Activated CD8-positive, alpha-beta T cell treated with anti-CD3 and anti-CD28 coated beads, Interleukin-2, amount 10 ng/mL, durations not matched to agents 7 days and 5 days (primary cell): ENCODE measurements at regions not wholly inside any gene's neighbourhood (a gene's known extent, or its start where the extent isn't known, plus 50 kb on each side); places are given as distances from the start of the nearest gene placed in this dataset.

ENCODE experiments used
- ATAC-seq: fragments of 150-1000 bp; cut with Tn5 transposase; one replicate; pipeline ENCODE4 v1.10.0; 2021; ENCODE audit warnings: moderate library complexity
- CTCF ChIA-PET: fragments of 350-600 bp; sonication (Branson Sonifier 250); formaldehyde crosslinking; loops from one replicate; lab custom pipeline; 2021; ENCODE audit warnings: antibody characterized with exemption; lab: Charles Lee
- POLR2A ChIA-PET: fragments of 350-600 bp; sonication (Branson Sonifier 250); formaldehyde crosslinking; loops from one replicate; lab custom pipeline; 2021; ENCODE audit warnings: antibody characterized with exemption; lab: Charles Lee
- DNase-seq: peaks from one replicate; pipeline ENCODE4 v3.0.0-alpha.2; 2020
- H3K27ac Mint-ChIP-seq: one replicate; pipeline ENCODE4 v1.8.0; 2021; ENCODE audit warnings: mild to moderate bottlenecking, mixed read lengths
- H3K27me3 Mint-ChIP-seq: one replicate; pipeline ENCODE4 v1.8.0; 2021; ENCODE audit warnings: low read depth, mixed read lengths
- H3K36me3 Mint-ChIP-seq: one replicate; pipeline ENCODE4 v1.8.0; 2021; ENCODE audit warnings: low read depth, mixed read lengths
- H3K4me1 Mint-ChIP-seq: one replicate; pipeline ENCODE4 v1.8.0; 2021; ENCODE audit warnings: low read depth, mixed read lengths
- H3K4me3 Mint-ChIP-seq: one replicate; pipeline ENCODE4 v1.8.0; 2021; ENCODE audit warnings: mild to moderate bottlenecking, mixed read lengths
- H3K9me3 Mint-ChIP-seq: one replicate; pipeline ENCODE4 v1.8.0; 2022; ENCODE audit warnings: mixed read lengths; ENCODE audit not compliant: insufficient read depth

DNA sequence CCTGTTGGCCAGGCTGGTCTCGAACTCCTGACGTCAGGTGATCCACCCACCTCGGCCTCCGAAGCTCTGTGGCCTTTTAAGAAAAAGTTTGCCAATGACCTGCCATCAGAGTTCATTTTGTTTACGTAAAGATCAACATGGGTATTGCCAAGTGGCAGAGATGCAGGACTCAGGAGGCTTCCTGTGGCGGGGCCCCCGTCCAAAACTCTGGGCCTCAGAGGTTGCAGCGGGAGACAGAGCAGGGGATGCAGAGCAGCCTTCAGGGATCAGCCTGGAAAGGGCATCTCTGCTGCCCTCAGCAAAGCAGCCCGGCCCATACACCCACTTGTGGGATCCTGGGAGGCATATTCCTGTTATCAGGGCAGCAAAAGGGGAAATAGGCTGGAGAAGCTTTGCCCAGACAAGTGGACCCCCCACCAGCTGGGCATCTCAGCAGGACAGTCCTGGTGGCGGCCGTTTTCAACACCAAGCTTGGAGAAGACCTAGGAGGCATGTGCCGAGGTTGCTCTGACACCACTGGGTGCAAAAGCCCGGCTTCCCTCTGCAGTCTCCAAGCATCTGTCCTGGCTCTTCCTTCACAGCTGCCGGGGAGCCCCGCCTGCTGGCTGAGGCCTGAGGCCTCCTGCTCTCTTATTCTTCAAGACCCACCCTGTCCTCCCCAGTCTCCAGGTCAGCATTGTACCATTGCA, 1152.4 kb downstream of the BRD1 start:
- no peaks in the 10 kb centered on the region for H3K4me1 Mint-ChIP-seq
- POLR2A ChIA-PET, result no interaction called here
- H3K4me3 Mint-ChIP-seq, result no peak overlapping the region
- CTCF ChIA-PET, result no interaction called here
- no peak overlapping the region for H3K27ac Mint-ChIP-seq
- DNase-seq (no peak), ATAC-seq (no peak)
- H3K27me3 Mint-ChIP-seq, result no peaks in the 10 kb centered on the region
- peaks cover 8% of the 10 kb centered on the region for H3K9me3 Mint-ChIP-seq
- no peaks in the 10 kb centered on the region for H3K36me3 Mint-ChIP-seq

DNA sequence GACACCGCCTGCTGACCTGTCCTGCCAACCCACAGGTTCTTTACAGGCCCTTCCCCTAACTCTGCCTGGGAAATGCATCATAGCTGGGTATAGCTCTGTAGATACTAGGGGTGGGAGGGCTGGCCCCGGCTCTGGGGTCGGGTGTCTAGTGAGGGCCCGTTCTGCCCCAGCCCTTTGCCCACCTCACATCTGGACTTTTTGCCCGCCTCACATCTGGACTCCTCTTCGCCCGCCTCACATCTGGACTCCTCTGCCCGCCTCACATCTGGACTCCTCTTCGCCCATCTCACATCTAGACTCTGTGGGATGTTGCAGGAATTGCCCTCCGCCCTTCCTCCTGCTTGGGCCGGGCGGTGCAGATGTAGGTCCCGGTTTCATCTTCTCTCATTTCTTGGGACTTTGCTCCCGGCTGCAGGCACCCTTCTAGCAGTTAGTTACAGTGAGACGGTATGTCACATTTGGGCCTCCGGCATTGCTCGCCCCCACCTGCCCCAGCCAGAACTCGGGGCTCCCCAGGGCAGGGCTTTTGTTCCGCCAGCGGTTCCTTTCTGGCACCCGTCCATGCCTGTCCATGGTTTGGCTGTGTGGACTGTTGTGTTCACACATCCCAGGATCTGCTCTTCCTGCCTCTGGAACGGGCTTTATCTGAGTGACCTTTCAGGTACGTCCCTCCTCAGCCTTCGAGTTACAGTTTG, 1153.7 kb downstream of the BRD1 start:
- no peak overlapping the region for H3K4me3 Mint-ChIP-seq
- no peaks in the 10 kb centered on the region for H3K4me1 Mint-ChIP-seq
- ChIA-PET POLR2A (no interaction called here), CTCF (no interaction called here)
- H3K36me3 Mint-ChIP-seq, result no peaks in the 10 kb centered on the region
- DNase-seq (no peak), ATAC-seq (no peak)
- peaks cover 8% of the 10 kb centered on the region for H3K9me3 Mint-ChIP-seq
- H3K27ac Mint-ChIP-seq, result no peak overlapping the region
- H3K27me3 Mint-ChIP-seq, result no peaks in the 10 kb centered on the region

DNA sequence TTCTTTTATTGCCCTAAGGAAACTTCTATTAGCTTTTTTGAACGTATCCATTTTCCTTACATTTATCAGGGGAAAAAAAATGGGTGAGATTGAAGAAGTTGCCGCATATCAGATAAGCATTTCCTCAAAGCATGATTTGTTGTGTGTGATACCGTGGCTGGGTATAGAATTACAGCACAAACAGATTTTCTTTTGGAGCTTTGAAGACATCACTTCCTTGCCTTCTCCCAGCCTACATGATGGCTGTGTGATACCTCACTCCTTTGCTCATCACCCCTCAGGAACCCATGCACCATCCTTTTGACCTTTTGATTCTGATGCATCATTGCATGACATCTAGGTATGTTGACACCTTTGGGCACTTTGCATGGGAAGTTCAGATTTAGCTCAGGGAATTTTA, 1155.3 kb downstream of the BRD1 start:
- POLR2A ChIA-PET, result no interaction called here
- H3K27ac Mint-ChIP-seq, result no peak overlapping the region
- DNase-seq (no peak), ATAC-seq (no peak)
- no peak overlapping the region for H3K4me3 Mint-ChIP-seq
- no peaks in the 10 kb centered on the region for H3K4me1 Mint-ChIP-seq
- CTCF ChIA-PET, result no interaction called here
- H3K9me3 Mint-ChIP-seq, result peaks cover 8% of the 10 kb centered on the region
- H3K36me3 Mint-ChIP-seq, result no peaks in the 10 kb centered on the region
- no peaks in the 10 kb centered on the region for H3K27me3 Mint-ChIP-seq

DNA sequence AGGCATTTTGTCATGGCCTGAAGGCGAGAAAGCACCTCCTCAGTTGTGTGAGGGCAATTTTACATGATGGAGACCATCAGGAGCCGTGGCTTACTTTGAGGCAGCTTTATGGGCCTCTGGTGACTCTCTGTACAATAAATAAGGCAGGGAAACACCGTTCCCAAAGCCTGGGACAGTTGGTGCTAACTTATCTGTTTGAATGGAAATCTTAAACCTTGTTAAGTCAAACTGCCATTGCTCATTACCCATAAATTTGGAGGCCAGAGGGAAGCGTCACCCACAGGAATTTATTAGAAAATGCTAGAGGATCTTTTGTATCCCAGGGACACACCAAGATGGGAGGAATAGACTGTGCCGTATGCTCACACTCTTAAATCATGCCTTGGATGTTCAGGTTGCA, 1156.9 kb downstream of the BRD1 start:
- H3K36me3 Mint-ChIP-seq, result no peaks in the 10 kb centered on the region
- H3K27ac Mint-ChIP-seq, result no peak overlapping the region
- no peak for ATAC-seq
- H3K27me3 Mint-ChIP-seq, result no peaks in the 10 kb centered on the region
- H3K4me1 Mint-ChIP-seq, result no peaks in the 10 kb centered on the region
- ChIA-PET POLR2A (no interaction called here), CTCF (no interaction called here)
- no peak for DNase-seq
- no peak overlapping the region for H3K4me3 Mint-ChIP-seq
- peaks cover 8% of the 10 kb centered on the region for H3K9me3 Mint-ChIP-seq

DNA sequence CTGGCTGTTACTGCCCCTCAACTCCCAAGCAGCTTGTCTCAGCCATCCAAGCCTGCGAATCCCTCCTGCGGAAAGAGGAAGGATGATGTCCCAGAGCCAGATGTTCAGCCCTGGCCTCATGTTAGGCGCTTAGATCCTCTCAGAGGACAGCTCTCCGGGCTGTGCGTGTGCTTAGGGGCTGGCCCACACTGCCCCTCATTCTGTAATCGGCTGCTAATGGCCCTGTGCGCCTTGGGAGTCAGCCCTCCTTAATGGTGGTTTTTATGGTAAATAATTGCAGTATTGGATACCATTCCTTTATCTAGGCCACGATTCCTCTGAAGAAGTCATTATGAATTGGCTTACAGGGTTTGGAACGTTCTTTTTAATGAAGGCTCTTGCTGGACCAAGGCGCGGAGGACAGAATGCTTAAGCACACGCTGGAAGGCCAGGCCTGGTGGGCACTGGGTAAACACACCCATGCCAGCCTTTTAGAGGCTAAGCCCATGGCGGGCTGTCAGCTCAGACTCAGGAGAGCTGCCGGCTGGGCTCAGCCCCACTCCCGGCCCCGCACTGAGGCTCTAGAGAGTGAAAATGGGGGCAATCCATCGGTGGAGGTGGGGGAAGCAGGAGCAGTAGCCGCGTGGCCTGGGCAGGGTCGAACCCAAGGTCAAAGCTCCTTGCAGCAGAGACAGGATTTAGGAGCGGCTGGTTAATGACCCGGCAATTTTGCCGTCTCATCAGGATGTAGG, 1157.5 kb downstream of the BRD1 start:
- ChIA-PET POLR2A (no interaction called here), CTCF (no interaction called here)
- Mint-ChIP-seq H3K36me3 (no peaks in the 10 kb centered on the region), H3K27ac (no peak overlapping the region), H3K4me3 (no peak overlapping the region), H3K9me3 (peaks cover 12% of the 10 kb centered on the region), H3K4me1 (no peaks in the 10 kb centered on the region), H3K27me3 (no peaks in the 10 kb centered on the region)
- DNase-seq, result no peak
- ATAC-seq, result no peak

DNA sequence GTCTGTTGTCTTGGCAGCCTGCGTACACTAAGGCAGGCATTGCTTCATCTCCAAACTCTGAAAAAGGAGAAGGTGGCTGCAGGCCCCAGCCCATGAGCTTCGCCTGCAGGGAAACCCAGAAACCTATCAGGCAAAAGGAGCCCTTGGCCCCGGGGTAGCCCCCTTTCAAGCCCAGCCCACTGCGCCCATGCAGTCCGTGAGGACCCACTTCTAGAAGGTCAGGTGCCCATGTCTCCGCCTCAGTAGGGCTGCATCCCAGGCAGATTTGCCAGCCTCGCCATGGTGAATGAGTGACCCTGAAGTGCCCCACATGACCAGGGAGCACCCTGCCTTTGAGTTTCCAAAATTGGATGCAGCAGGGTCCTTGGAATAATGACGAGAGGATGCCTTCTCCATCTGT, 1158.4 kb downstream of the BRD1 start:
- CTCF ChIA-PET, result no interaction called here
- Mint-ChIP-seq H3K27me3 (no peaks in the 10 kb centered on the region), H3K36me3 (no peaks in the 10 kb centered on the region), H3K4me1 (no peaks in the 10 kb centered on the region), H3K9me3 (peaks cover 15% of the 10 kb centered on the region), H3K27ac (no peak overlapping the region), H3K4me3 (no peak overlapping the region)
- DNase-seq, result no peak
- POLR2A ChIA-PET, result no interaction called here
- no peak for ATAC-seq

DNA sequence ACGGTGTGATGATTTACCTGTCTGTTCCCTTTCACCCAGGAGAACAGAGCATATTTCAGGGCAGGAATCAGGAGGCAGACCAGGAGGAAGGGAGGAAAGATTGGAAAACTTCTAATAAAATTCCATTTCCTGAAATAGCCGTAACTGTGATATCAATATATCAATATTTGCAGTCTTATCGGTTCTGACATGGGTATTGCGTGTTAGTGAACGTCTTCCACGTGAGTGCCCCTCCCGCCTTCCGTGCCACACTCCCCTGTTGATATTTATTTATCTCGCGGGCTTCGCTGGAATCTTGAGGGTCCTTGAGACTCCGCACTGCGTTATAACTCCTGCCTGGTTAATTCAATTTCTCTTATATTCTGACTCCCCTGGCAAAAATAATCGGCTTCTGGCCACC, 1160.4 kb downstream of the BRD1 start:
- no peak overlapping the region for H3K27ac Mint-ChIP-seq
- DNase-seq, result no peak
- H3K4me3 Mint-ChIP-seq, result no peak overlapping the region
- ChIA-PET POLR2A (no interaction called here), CTCF (no interaction called here)
- ATAC-seq, result no peak
- H3K36me3 Mint-ChIP-seq, result no peaks in the 10 kb centered on the region
- no peaks in the 10 kb centered on the region for H3K4me1 Mint-ChIP-seq
- H3K9me3 Mint-ChIP-seq, result peaks cover 25% of the 10 kb centered on the region
- no peaks in the 10 kb centered on the region for H3K27me3 Mint-ChIP-seq

DNA sequence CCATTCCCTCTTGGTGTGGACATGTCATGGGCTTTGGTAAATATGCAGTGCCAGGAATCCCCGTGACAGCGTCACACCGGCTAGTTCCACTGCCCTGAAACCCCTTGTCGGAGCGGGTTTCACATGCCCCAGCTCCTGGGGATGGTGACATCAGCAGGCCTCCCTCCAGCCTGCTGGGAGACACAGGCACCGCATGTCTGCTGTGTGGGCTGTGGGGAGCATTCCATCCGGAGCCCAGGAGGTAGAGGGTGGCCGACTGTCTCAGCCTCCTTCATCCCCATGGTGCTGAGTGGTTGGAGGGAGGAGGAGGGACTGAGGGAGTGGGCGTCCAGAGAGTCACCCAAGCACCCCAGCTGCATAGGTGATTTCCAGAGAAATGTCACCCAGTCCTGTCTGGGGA, 1161.1 kb downstream of the BRD1 start:
- DNase-seq (no peak), ATAC-seq (no peak)
- H3K4me1 Mint-ChIP-seq, result no peaks in the 10 kb centered on the region
- ChIA-PET POLR2A (no interaction called here), CTCF (no interaction called here)
- H3K4me3 Mint-ChIP-seq, result no peak overlapping the region
- no peaks in the 10 kb centered on the region for H3K36me3 Mint-ChIP-seq
- H3K9me3 Mint-ChIP-seq, result peaks cover 21% of the 10 kb centered on the region
- no peaks in the 10 kb centered on the region for H3K27me3 Mint-ChIP-seq
- no peak overlapping the region for H3K27ac Mint-ChIP-seq

DNA sequence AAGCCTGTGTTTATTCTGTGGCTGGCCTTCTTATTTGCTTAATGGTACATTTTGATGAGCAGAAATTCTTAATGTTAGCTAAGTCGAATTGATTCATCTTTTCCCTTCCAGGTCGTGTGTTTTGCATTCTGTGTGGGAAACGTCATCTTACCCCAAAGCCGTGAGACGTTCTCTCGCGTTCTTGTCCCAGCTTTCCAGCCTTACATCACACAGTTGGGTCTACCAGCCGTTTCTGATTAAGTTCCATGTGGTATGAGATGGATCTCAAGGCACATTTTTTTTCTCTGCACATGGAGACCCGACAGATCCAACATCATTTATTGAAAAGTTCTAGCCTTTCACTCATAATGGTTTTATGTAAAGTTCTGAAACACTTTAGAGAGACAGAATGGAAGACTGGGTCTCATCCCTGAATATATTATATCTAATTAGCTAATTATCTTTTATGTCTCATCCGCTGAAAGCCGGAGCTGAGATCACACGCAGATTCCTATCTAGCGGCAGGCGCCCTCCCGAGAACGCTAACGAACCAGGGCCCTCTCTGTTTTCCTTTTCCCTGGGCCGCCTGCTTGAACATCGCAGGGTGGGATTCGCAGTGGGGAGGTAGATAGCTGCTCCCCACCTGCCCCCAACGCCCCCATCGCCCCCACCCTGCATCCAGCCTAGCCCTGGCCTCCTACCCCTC, 1162.2 kb downstream of the BRD1 start:
- Mint-ChIP-seq H3K9me3 (peaks cover 21% of the 10 kb centered on the region), H3K4me1 (no peaks in the 10 kb centered on the region), H3K27me3 (no peaks in the 10 kb centered on the region), H3K36me3 (no peaks in the 10 kb centered on the region), H3K4me3 (no peak overlapping the region), H3K27ac (no peak overlapping the region)
- POLR2A ChIA-PET, result no interaction called here
- ATAC-seq (no peak), DNase-seq (no peak)
- CTCF ChIA-PET, result no interaction called here

DNA sequence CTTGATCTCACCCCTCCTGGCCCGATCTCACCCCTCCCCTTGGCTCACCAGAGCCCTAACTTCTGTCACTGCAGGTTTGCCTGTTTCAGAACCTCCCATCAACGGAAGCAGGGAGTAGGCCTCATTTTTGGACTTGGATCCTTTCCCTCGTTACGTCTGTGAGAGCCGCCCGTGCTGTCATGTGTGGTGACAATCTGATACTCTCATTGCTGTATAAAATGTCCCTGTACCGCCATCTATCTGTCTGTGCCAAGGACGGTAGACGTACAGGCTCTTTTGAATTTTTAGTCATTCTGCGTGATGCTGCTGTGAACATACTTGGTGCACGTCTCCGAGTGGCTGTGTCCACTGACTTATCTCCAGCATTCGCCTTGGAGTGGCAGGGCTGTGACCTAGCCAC, 1163.1 kb downstream of the BRD1 start:
- ChIA-PET POLR2A (no interaction called here), CTCF (no interaction called here)
- no peak for ATAC-seq
- Mint-ChIP-seq H3K27ac (no peak overlapping the region), H3K4me3 (no peak overlapping the region), H3K36me3 (no peaks in the 10 kb centered on the region), H3K9me3 (peaks cover 21% of the 10 kb centered on the region), H3K27me3 (no peaks in the 10 kb centered on the region), H3K4me1 (no peaks in the 10 kb centered on the region)
- DNase-seq, result no peak

DNA sequence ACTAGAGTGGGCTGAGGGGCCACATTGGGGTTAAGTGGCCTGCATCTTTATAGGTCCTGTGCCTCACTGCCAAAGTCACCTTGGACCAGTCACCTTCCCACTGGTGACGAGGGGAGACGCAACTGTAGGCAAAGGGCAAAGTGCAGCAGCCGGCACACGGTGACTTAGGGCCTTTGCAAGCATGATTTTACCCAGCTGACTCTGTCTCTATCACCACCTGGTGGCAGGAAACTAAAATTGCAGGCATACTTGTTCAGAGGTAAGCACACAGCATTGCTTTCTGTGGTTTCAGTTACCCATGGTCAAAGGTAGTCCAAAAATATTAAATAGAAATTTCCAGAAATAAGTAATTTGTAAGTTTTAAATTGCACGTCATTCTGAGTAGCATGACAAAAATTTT, 1164.4 kb downstream of the BRD1 start:
- ATAC-seq, result no peak
- no peak for DNase-seq
- H3K4me1 Mint-ChIP-seq, result no peaks in the 10 kb centered on the region
- ChIA-PET POLR2A (no interaction called here), CTCF (no interaction called here)
- H3K27ac Mint-ChIP-seq, result no peak overlapping the region
- no peaks in the 10 kb centered on the region for H3K27me3 Mint-ChIP-seq
- H3K9me3 Mint-ChIP-seq, result peaks cover 21% of the 10 kb centered on the region
- no peaks in the 10 kb centered on the region for H3K36me3 Mint-ChIP-seq
- H3K4me3 Mint-ChIP-seq, result no peak overlapping the region
